Naive thymus-derived CD4-positive, alpha-beta T cell (primary cell): ENCODE measurements at regions not wholly inside any gene's neighbourhood (a gene's known extent, or its start where the extent isn't known, plus 50 kb on each side); places are given as distances from the start of the nearest gene placed in this dataset.
"Not testable (repeated sequence)": the region's sequence is repeated elsewhere in the genome, so short reads cannot be mapped to it uniquely, and the experiment has no call there.

Experiments used
- ATAC-seq: fragments of 150-1000 bp; cut with Tn5 transposase; 2 replicates; pipeline ENCODE4 v1.10.0; 2021; ENCODE audit warnings: mild to moderate bottlenecking, moderate library complexity
- CTCF ChIA-PET: fragments of 350-600 bp; sonication (Branson Sonifier 250); formaldehyde crosslinking; loops from one replicate; lab custom pipeline; 2021; ENCODE audit warnings: antibody characterized with exemption; lab: Charles Lee
- POLR2A ChIA-PET: fragments of 350-600 bp; sonication (Branson Sonifier 250); formaldehyde crosslinking; loops from one replicate; lab custom pipeline; 2021; ENCODE audit warnings: antibody characterized with exemption, inconsistent platforms; lab: Charles Lee
- DNase-seq, 9 donors: peaks; one replicate each; pipeline versions ENCODE4 v3.0.0 to v3.0.0-alpha.2; 2020 to 2022; ENCODE audit warnings: mixed read lengths in 1 of 9
- H3K27ac ChIP-seq: one replicate; pipeline ENCODE4 v1.7.0; 2013; ENCODE audit warnings: mild to moderate bottlenecking, low read depth, low read length, moderate library complexity
- H3K27me3 ChIP-seq, 2 donors: one replicate each; pipeline ENCODE4 v1.7.0; 2013; ENCODE audit warnings: low read length in 2 of 2, mild to moderate bottlenecking in 2 of 2, moderate library complexity in 2 of 2; ENCODE audit not compliant: control insufficient read depth in 2 of 2, insufficient read depth in 2 of 2
- H3K36me3 ChIP-seq, 3 experiments: 1 replicate in 2 of 3; 2 replicates in 1 of 3; pipeline ENCODE4 v1.7.0; 2013; ENCODE audit warnings: low read length in 3 of 3, mild to moderate bottlenecking in 3 of 3, moderate library complexity in 1 of 3; ENCODE audit not compliant: insufficient read depth in 3 of 3, control insufficient read depth in 2 of 3
- H3K4me1 ChIP-seq, 2 donors: one replicate each; pipeline ENCODE4 v1.7.0; 2013; ENCODE audit warnings: low read length in 2 of 2, mild to moderate bottlenecking in 2 of 2, moderate library complexity in 1 of 2; ENCODE audit not compliant: control insufficient read depth in 2 of 2, insufficient read depth in 2 of 2
- H3K4me3 ChIP-seq: 2 replicates; pipeline ENCODE4 v1.7.0; 2013; ENCODE audit warnings: mild to moderate bottlenecking, low read length
- H3K9me3 ChIP-seq, 3 experiments: 1 replicate in 2 of 3; 2 replicates in 1 of 3; pipeline ENCODE4 v1.7.0; 2013; ENCODE audit warnings: low read length in 3 of 3; ENCODE audit not compliant: control insufficient read depth in 2 of 3
- H3K27ac Mint-ChIP-seq, 9 donors: one replicate each; pipeline ENCODE4 v1.8.0; 2020 to 2022; ENCODE audit warnings: mixed read lengths in 9 of 9, mild to moderate bottlenecking in 8 of 9, moderate library complexity in 5 of 9, inconsistent platforms in 2 of 9
- H3K27me3 Mint-ChIP-seq, 5 donors: one replicate each; pipeline ENCODE4 v1.8.0; 2021 to 2022; ENCODE audit warnings: mixed read lengths in 5 of 5, mild to moderate bottlenecking in 1 of 5
- H3K36me3 Mint-ChIP-seq, 5 donors: one replicate each; pipeline ENCODE4 v1.8.0; 2020 to 2022; ENCODE audit warnings: mixed read lengths in 5 of 5, mild to moderate bottlenecking in 3 of 5, inconsistent platforms in 1 of 5
- H3K4me1 Mint-ChIP-seq, 7 donors: one replicate each; pipeline ENCODE4 v1.8.0; 2020 to 2022; ENCODE audit warnings: mixed read lengths in 7 of 7, mild to moderate bottlenecking in 3 of 7, inconsistent platforms in 1 of 7
- H3K4me3 Mint-ChIP-seq, 10 donors: one replicate each; pipeline ENCODE4 v1.8.0; 2020 to 2022; ENCODE audit warnings: mild to moderate bottlenecking in 10 of 10, mixed read lengths in 10 of 10, moderate library complexity in 6 of 10, inconsistent platforms in 2 of 10
- H3K9me3 Mint-ChIP-seq, 11 donors: one replicate each; pipeline ENCODE4 v1.8.0; 2020 to 2022; ENCODE audit warnings: mixed read lengths in 11 of 11, mild to moderate bottlenecking in 4 of 11, inconsistent platforms in 1 of 11, moderate library complexity in 1 of 11
- intact Hi-C, 2 donors: fragments of 100-400 bp; cut with micrococcal nuclease; formaldehyde crosslinking; loops; one replicate each; pipeline ENCODE4 v1.15.1; 2023

DNA sequence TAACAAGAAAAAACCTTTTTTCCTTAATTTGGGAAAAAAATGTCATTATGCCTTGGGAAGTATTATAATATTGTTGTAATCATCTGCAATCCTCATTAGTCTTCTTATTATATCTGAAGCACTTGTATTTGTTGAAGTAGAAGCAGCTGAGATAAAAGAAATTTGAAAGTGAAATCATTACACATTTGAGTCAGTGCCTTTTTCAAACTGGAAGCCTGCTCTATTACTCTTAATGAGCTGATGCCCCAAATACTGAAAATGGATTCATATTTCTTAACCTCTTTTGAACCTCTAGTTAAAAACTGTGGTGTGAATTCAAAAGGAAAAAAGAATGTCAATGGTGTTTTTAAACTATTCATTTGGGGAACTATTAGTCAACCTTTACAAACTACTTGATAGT lies 1027.7 kb downstream of the NR2F1-AS1 start:
- H3K27ac ChIP-seq: no peak overlapping the region
- H3K27me3 ChIP-seq: no peaks in the 10 kb centered on the region
- Mint-ChIP-seq H3K27ac (no peak overlapping the region), H3K4me3 (no peak overlapping the region), H3K4me1 (no peaks in the 10 kb centered on the region), H3K36me3 (no peaks in the 10 kb centered on the region), H3K9me3 (peaks cover 0 to 5% (median 0%) of the 10 kb centered on the region in 11 donors), H3K27me3 (no peaks in the 10 kb centered on the region)
- H3K4me1 ChIP-seq: no peaks in the 10 kb centered on the region
- no peaks in the 10 kb centered on the region for H3K9me3 ChIP-seq
- intact Hi-C loops: no loop called here
- POLR2A ChIA-PET: no interaction called here
- no peaks in the 10 kb centered on the region for H3K36me3 ChIP-seq
- DNase-seq: no peak
- ATAC-seq: no peak
- CTCF ChIA-PET: no interaction called here
- H3K4me3 ChIP-seq: no peak overlapping the region

GRCh38 chr5:92552206-92553160 lies 1028.5 kb downstream of the NR2F1-AS1 start:
- Histone ChIP-seq H3K36me3 (no peaks in the 10 kb centered on the region), H3K4me1 (no peaks in the 10 kb centered on the region), H3K4me3 (no peak overlapping the region), H3K9me3 (no peaks in the 10 kb centered on the region), H3K27ac (no peak overlapping the region), H3K27me3 (no peaks in the 10 kb centered on the region)
- POLR2A ChIA-PET: no interaction called here
- DNase-seq: no peak
- no peaks in the 10 kb centered on the region for H3K36me3 Mint-ChIP-seq
- no peak for ATAC-seq
- no peaks in the 10 kb centered on the region for H3K27me3 Mint-ChIP-seq
- no peak overlapping the region for H3K4me3 Mint-ChIP-seq
- intact Hi-C loops: no loop called here
- CTCF ChIA-PET: no interaction called here
- H3K27ac Mint-ChIP-seq: no peak overlapping the region
- H3K4me1 Mint-ChIP-seq: no peaks in the 10 kb centered on the region
- H3K9me3 Mint-ChIP-seq: peaks cover 0 to 5% (median 0%) of the 10 kb centered on the region in 11 donors

- Histone ChIP-seq H3K27ac (no peak overlapping the region), H3K4me1 (no peaks in the 10 kb centered on the region), H3K9me3 (no peaks in the 10 kb centered on the region), H3K27me3 (no peaks in the 10 kb centered on the region), H3K36me3 (no peaks in the 10 kb centered on the region), H3K4me3 (no peak overlapping the region)
- H3K36me3 Mint-ChIP-seq: no peaks in the 10 kb centered on the region
- H3K4me3 Mint-ChIP-seq: no peak overlapping the region
- intact Hi-C loops: loop anchor here in 1 of 2 donors (5.0 kb wide), 1 partner anchor 906 kb away; no protein-coding TSS in a partner anchor
- ChIA-PET CTCF (no interaction called here), POLR2A (no interaction called here)
- no peak overlapping the region for H3K27ac Mint-ChIP-seq
- DNase-seq: no peak
- peaks cover 0 to 3% (median 0%) of the 10 kb centered on the region in 11 donors for H3K9me3 Mint-ChIP-seq
- H3K4me1 Mint-ChIP-seq: no peaks in the 10 kb centered on the region
- no peak for ATAC-seq
- H3K27me3 Mint-ChIP-seq: no peaks in the 10 kb centered on the region
These were observed 1032.7 kb downstream of the NR2F1-AS1 start for GRCh38 chr5:92548346-92548745.

DNA sequence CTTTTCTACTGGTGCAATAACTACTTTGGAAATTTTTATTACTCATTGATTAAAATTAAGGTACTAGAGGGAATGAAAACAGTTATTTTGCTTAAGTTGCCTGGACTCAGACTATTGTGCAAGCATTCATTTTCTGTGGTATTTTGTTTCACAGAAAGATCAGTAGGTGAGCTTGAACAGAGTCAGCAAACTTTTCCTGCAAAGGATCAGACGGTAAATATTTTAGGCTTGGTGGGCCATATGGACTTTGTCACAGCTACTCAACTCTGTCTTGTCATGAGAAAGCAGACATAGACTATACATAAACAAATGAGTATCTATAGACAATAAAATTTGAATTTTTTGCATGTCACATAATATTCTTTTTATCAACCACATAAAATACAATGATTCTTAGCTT lies 1036.4 kb downstream of the NR2F1-AS1 start:
- intact Hi-C loops: no loop called here
- Histone ChIP-seq H3K4me1 (no peaks in the 10 kb centered on the region), H3K27me3 (no peaks in the 10 kb centered on the region), H3K9me3 (no peaks in the 10 kb centered on the region), H3K36me3 (no peaks in the 10 kb centered on the region), H3K4me3 (no peak overlapping the region), H3K27ac (no peak overlapping the region)
- Mint-ChIP-seq H3K27me3 (no peaks in the 10 kb centered on the region), H3K9me3 (peaks cover 0 to 5% (median 0%) of the 10 kb centered on the region in 11 donors), H3K4me3 (no peak overlapping the region), H3K36me3 (no peaks in the 10 kb centered on the region), H3K27ac (no peak overlapping the region), H3K4me1 (no peaks in the 10 kb centered on the region)
- POLR2A ChIA-PET: no interaction called here
- ATAC-seq (no peak), DNase-seq (no peak)
- CTCF ChIA-PET: no interaction called here

DNA sequence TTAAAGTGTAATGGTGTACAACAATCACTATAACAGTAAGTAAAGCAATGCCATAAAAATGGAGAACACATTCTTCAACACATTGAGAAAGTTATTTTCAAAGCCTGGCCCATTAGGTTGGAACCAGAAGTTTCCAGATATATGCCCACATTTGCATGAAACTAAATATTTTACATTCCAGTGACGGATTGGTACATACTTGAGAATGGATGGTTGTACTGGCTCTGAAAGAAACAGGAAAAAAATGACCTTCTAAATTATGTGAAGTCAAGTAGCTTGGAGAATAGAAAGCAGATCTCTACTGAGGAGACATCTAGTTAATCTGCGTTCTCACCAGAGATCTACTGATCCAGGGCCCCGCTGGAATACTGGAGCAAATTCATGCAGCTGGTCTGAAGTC lies 1037.0 kb downstream of the NR2F1-AS1 start:
- no peaks in the 10 kb centered on the region for H3K27me3 ChIP-seq
- POLR2A ChIA-PET: no interaction called here

GRCh38 chr5:92543201-92543600 lies 1037.8 kb downstream of the NR2F1-AS1 start:
- H3K36me3 Mint-ChIP-seq: no peaks in the 10 kb centered on the region
- peaks cover 0 to 6% (median 0%) of the 10 kb centered on the region in 11 donors for H3K9me3 Mint-ChIP-seq
- H3K4me3 Mint-ChIP-seq: no peak overlapping the region
- Histone ChIP-seq H3K9me3 (no peaks in the 10 kb centered on the region), H3K27me3 (no peaks in the 10 kb centered on the region), H3K4me3 (no peak overlapping the region), H3K27ac (no peak overlapping the region), H3K36me3 (no peaks in the 10 kb centered on the region), H3K4me1 (no peaks in the 10 kb centered on the region)
- CTCF ChIA-PET: no interaction called here
- DNase-seq (no peak), ATAC-seq (no peak)
- no peak overlapping the region for H3K27ac Mint-ChIP-seq
- no peaks in the 10 kb centered on the region for H3K4me1 Mint-ChIP-seq
- H3K27me3 Mint-ChIP-seq: no peaks in the 10 kb centered on the region
- intact Hi-C loops: no loop called here
- POLR2A ChIA-PET: no interaction called here

More for the DNA sequence above, 1037.0 kb downstream of the NR2F1-AS1 start:
- H3K9me3 ChIP-seq: no peaks in the 10 kb centered on the region
- Mint-ChIP-seq H3K4me1 (no peaks in the 10 kb centered on the region), H3K4me3 (no peak overlapping the region), H3K9me3 (peaks cover 0 to 5% (median 0%) of the 10 kb centered on the region in 11 donors), H3K27ac (no peak overlapping the region), H3K36me3 (no peaks in the 10 kb centered on the region), H3K27me3 (no peaks in the 10 kb centered on the region)
- H3K36me3 ChIP-seq: no peaks in the 10 kb centered on the region
- CTCF ChIA-PET: no interaction called here
- H3K4me1 ChIP-seq: no peaks in the 10 kb centered on the region
- no peak overlapping the region for H3K4me3 ChIP-seq
- no peak for ATAC-seq
- intact Hi-C loops: no loop called here
- no peak for DNase-seq
- no peak overlapping the region for H3K27ac ChIP-seq

- H3K9me3 Mint-ChIP-seq, H3K36me3 Mint-ChIP-seq, H3K4me3 Mint-ChIP-seq, H3K36me3 ChIP-seq, H3K27me3 ChIP-seq, H3K27ac ChIP-seq, H3K4me1 ChIP-seq, intact Hi-C loops, ATAC-seq, H3K27ac Mint-ChIP-seq, H3K27me3 Mint-ChIP-seq, DNase-seq, POLR2A ChIA-PET, H3K4me3 ChIP-seq, H3K4me1 Mint-ChIP-seq, H3K9me3 ChIP-seq: not testable (repeated sequence)
- CTCF ChIA-PET: interaction anchor here (0.6 kb wide), 1 partner anchor 372 kb away, joined by 3 read pairs; no protein-coding TSS in a partner anchor
These were observed 1039.0 kb downstream of the NR2F1-AS1 start for GRCh38 chr5:92542017-92542416.
